ENCODE measurements at regions not wholly inside any gene's neighbourhood (a gene's known extent, or its start where the extent isn't known, plus 50 kb on each side); places are given as distances from the start of the nearest gene placed in this dataset.

GRCh38 chr16:66131895-66132294, 234.6 kb upstream of the CDH5 start:
- DNase-seq (ENCODE audit: low read depth), result no peak
- TF ChIP-seq CTCF (IDR thresholded peaks at IDR 0.05; ENCODE audit: control insufficient read depth, extremely low read depth, insufficient read depth), result no peak
- no peak overlapping the region for H3K4me3 ChIP-seq (ENCODE audit: low read depth, low read length)

GRCh38 chr16:66131156-66131807, 235.2 kb upstream of the CDH5 start:
- TF ChIP-seq CTCF (IDR thresholded peaks at IDR 0.05; ENCODE audit: control insufficient read depth, extremely low read depth, insufficient read depth), result no peak
- H3K4me3 ChIP-seq (ENCODE audit: low read depth, low read length), result no peak overlapping the region
- no peak for DNase-seq (ENCODE audit: low read depth)

GRCh38 chr16:66130296-66130905, 236.1 kb upstream of the CDH5 start:
- H3K4me3 ChIP-seq (ENCODE audit: low read depth, low read length), result no peak overlapping the region
- DNase-seq (ENCODE audit: low read depth), result no peak
- no peak for TF ChIP-seq CTCF (IDR thresholded peaks at IDR 0.05; ENCODE audit: control insufficient read depth, extremely low read depth, insufficient read depth)

GRCh38 chr16:66129196-66129595, 237.3 kb upstream of the CDH5 start:
- TF ChIP-seq CTCF (IDR thresholded peaks at IDR 0.05; ENCODE audit: control insufficient read depth, extremely low read depth, insufficient read depth), result no peak
- no peak for DNase-seq (ENCODE audit: low read depth)
- H3K4me3 ChIP-seq (ENCODE audit: low read depth, low read length), result no peak overlapping the region

GRCh38 chr16:66128371-66128770, 238.1 kb upstream of the CDH5 start:
- no peak overlapping the region for H3K4me3 ChIP-seq (ENCODE audit: low read depth, low read length)
- no peak for DNase-seq (ENCODE audit: low read depth)
- no peak for TF ChIP-seq CTCF (IDR thresholded peaks at IDR 0.05; ENCODE audit: control insufficient read depth, extremely low read depth, insufficient read depth)

- TF ChIP-seq CTCF (IDR thresholded peaks at IDR 0.05; ENCODE audit: control insufficient read depth, extremely low read depth, insufficient read depth), result no peak
- no peak overlapping the region for H3K4me3 ChIP-seq (ENCODE audit: low read depth, low read length)
- no peak for DNase-seq (ENCODE audit: low read depth)
Observed at GRCh38 chr16:66127459-66128370, 238.8 kb upstream of the CDH5 start.
